Stomach (tissue), 4 donors: ENCODE measurements at regions not wholly inside any gene's neighbourhood (a gene's known extent, or its start where the extent isn't known, plus 50 kb on each side); places are given as distances from the start of the nearest gene placed in this dataset.

Source experiments
- EP300 ChIP-seq: sonication (generic); formaldehyde crosslinking; IDR thresholded peaks from one replicate; pipeline ENCODE4 v1.6.1; 2017; ENCODE audit warnings: antibody characterized with exemption
- POLR2A ChIP-seq, 4 donors: fragments of 450-650 bp; IDR thresholded peaks; one replicate each; pipeline ENCODE4 v1.6.1; 2016; ENCODE audit warnings: antibody characterized with exemption in 4 of 4, control low read depth in 2 of 4, mild to moderate bottlenecking in 1 of 4, moderate library complexity in 1 of 4
- POLR2AphosphoS5 ChIP-seq, 3 donors: sonication (generic); formaldehyde crosslinking; IDR thresholded peaks; one replicate each; pipeline ENCODE4 v1.6.1; 2016; ENCODE audit warnings: antibody characterized with exemption in 3 of 3
- TF ChIP-seq, protein P1 (sequence below), 7 experiments: fragments of 450-650 bp in 4 of 7; fragments of 200-600 bp in 3 of 7; sonication (generic) in 3 of 7; IDR thresholded peaks; one replicate each; pipeline ENCODE4 v1.5.1; 2016 to 2019; ENCODE audit warnings: antibody characterized with exemption in 7 of 7, control low read depth in 2 of 7, mild to moderate bottlenecking in 1 of 7

GRCh38 chr18:22673182-22673862 is 255.6 kb upstream of the CTAGE1 start:
- TF ChIP-seq EP300 = no peak
- TF ChIP-seq, protein P1, sequence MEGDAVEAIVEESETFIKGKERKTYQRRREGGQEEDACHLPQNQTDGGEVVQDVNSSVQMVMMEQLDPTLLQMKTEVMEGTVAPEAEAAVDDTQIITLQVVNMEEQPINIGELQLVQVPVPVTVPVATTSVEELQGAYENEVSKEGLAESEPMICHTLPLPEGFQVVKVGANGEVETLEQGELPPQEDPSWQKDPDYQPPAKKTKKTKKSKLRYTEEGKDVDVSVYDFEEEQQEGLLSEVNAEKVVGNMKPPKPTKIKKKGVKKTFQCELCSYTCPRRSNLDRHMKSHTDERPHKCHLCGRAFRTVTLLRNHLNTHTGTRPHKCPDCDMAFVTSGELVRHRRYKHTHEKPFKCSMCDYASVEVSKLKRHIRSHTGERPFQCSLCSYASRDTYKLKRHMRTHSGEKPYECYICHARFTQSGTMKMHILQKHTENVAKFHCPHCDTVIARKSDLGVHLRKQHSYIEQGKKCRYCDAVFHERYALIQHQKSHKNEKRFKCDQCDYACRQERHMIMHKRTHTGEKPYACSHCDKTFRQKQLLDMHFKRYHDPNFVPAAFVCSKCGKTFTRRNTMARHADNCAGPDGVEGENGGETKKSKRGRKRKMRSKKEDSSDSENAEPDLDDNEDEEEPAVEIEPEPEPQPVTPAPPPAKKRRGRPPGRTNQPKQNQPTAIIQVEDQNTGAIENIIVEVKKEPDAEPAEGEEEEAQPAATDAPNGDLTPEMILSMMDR (IDR thresholded peaks at IDR 0.05) = no peak
- TF ChIP-seq POLR2A (IDR thresholded peaks at IDR 0.05) = no peak
- TF ChIP-seq POLR2AphosphoS5 (IDR thresholded peaks at IDR 0.05) = no peak
